ENCODE measurements at regions not wholly inside any gene's neighbourhood (a gene's known extent, or its start where the extent isn't known, plus 50 kb on each side); places are given as distances from the start of the nearest gene placed in this dataset.

DNA sequence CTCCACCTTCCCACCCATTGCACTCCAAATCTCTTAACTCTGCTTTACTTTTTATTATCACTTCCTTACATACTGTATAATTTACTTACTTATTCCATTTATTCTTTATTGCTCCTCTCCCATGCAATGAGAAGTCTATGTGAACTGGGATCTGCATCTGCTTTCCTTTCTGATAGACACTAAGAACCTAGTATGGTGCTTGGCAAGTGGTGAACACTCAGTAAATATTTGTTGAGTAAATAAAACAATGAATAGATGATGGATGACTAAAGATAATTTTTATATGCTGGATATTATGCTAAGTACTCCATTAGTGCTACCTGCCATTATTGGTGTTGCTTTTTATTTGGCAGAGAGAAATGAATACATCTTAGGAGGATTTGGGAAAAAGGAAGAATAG is 151.0 kb downstream of the TPH2 start:
- no TSS peak for BruUV-seq (replicated peaks)
- POLR2A ChIA-PET, result no interaction called here
- intact Hi-C loops (cut with micrococcal nuclease), result no loop called here
- Histone ChIP-seq H3K9ac (ENCODE audit: low read length) (no peak overlapping the region), H4K20me1 (ENCODE audit: insufficient read depth) (no peaks in the 10 kb centered on the region), H3K4me3 (replicated peaks in 1 of 2; ENCODE audit: low read depth in 1 of 2, low read length in 2 of 2) (no peak overlapping the region), H3K36me3 (ENCODE audit: control insufficient read depth in 1 of 2, insufficient read depth in 2 of 2, low read length in 2 of 2) (no peaks in the 10 kb centered on the region), H2AFZ (ENCODE audit: low read depth, low read length, poor library complexity, severe bottlenecking) (no peak overlapping the region), H3K79me2 (ENCODE audit: insufficient read depth, low read length) (no peaks in the 10 kb centered on the region), H3K4me2 (ENCODE audit: low read length) (no peak overlapping the region), H3K9me2 (ENCODE audit: insufficient read depth) (no peaks in the 10 kb centered on the region), H3K27ac (ENCODE audit: low read depth, low read length) (no peak overlapping the region), H3K9me3 (ENCODE audit: control insufficient read depth in 1 of 2, insufficient read depth in 1 of 2, low read depth in 1 of 2, low read length in 2 of 2) (no peaks in the 10 kb centered on the region), H3K27me3 (ENCODE audit: insufficient read depth, low read length) (no peaks in the 10 kb centered on the region), H3K4me1 (ENCODE audit: control insufficient read depth in 1 of 2, insufficient read depth in 2 of 2, low read length in 2 of 2) (no peaks in the 10 kb centered on the region)
- DNase-seq (ENCODE audit: low read depth, low spot score) (no peak), ATAC-seq (no peak)
- TF ChIP-seq FOSL1 (IDR thresholded peaks at IDR 0.05; ENCODE audit: low read depth) (no peak), POLR2A (IDR thresholded peaks at IDR 0.05; ENCODE audit: borderline replicate concordance, extremely low read depth, insufficient read depth, insufficient read length) (no peak), TCF7L2 (IDR thresholded peaks at IDR 0.05; ENCODE audit: borderline replicate concordance, extremely low read depth, insufficient read depth, insufficient read length) (no peak), JUND (IDR thresholded peaks at IDR 0.05) (no peak), CEBPB (IDR thresholded peaks at IDR 0.05; ENCODE audit: low read depth) (no peak), RAD21 (IDR thresholded peaks at IDR 0.05; ENCODE audit: low read depth) (no peak), SRF (IDR thresholded peaks at IDR 0.05; ENCODE audit: low read depth) (no peak), SIN3A (IDR thresholded peaks at IDR 0.05; ENCODE audit: low read depth) (no peak), EZH2phosphoT487 (IDR thresholded peaks at IDR 0.05; ENCODE audit: borderline replicate concordance) (no peak)
- TF ChIP-seq, protein P1, sequence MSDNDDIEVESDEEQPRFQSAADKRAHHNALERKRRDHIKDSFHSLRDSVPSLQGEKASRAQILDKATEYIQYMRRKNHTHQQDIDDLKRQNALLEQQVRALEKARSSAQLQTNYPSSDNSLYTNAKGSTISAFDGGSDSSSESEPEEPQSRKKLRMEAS (IDR thresholded peaks at IDR 0.05), result no peak
- TF ChIP-seq, protein P2, sequence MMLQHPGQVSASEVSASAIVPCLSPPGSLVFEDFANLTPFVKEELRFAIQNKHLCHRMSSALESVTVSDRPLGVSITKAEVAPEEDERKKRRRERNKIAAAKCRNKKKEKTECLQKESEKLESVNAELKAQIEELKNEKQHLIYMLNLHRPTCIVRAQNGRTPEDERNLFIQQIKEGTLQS (IDR thresholded peaks at IDR 0.05), result no peak
- CTCF ChIA-PET, result no interaction called here
- RAD21 ChIA-PET (ENCODE audit: low non-redundant PET in 1 of 2, low total read pairs in 2 of 2, uncharacterized antibody in 2 of 2, unreplicated experiment in 2 of 2), result no interaction called here

DNA sequence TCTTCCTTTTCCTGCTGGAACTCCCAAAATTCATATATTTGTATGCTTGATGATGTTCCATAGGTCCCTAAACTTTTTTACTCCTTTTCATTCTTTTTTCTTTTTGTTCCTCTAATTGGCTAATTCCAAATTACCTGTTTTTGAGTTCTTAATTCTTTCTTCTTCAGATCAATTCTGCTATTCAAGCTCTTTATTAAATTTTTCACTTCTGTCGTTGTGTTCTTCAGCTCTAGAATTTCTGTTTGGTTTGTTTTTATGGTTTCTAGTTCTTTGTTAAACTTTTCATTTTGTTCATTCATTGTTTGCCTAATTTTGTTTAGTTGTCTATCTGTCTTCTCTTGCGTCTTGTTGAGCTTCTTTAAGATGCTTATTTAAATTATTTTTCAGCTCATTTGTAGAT is 154.8 kb downstream of the TPH2 start:
- ChIA-PET RAD21 (ENCODE audit: low non-redundant PET in 1 of 2, low total read pairs in 2 of 2, uncharacterized antibody in 2 of 2, unreplicated experiment in 2 of 2) (no interaction called here), POLR2A (no interaction called here), CTCF (no interaction called here)
- Histone ChIP-seq H4K20me1 (ENCODE audit: insufficient read depth) (no peaks in the 10 kb centered on the region), H3K27me3 (ENCODE audit: insufficient read depth, low read length) (no peaks in the 10 kb centered on the region), H3K79me2 (ENCODE audit: insufficient read depth, low read length) (no peaks in the 10 kb centered on the region), H3K9ac (ENCODE audit: low read length) (no peak overlapping the region), H3K4me1 (ENCODE audit: control insufficient read depth in 1 of 2, insufficient read depth in 2 of 2, low read length in 2 of 2) (no peaks in the 10 kb centered on the region), H3K4me3 (replicated peaks in 1 of 2; ENCODE audit: low read depth in 1 of 2, low read length in 2 of 2) (no peak overlapping the region), H3K9me2 (ENCODE audit: insufficient read depth) (no peaks in the 10 kb centered on the region), H3K9me3 (ENCODE audit: control insufficient read depth in 1 of 2, insufficient read depth in 1 of 2, low read depth in 1 of 2, low read length in 2 of 2) (no peaks in the 10 kb centered on the region), H3K27ac (ENCODE audit: low read depth, low read length) (no peak overlapping the region), H3K4me2 (ENCODE audit: low read length) (no peak overlapping the region), H3K36me3 (ENCODE audit: control insufficient read depth in 1 of 2, insufficient read depth in 2 of 2, low read length in 2 of 2) (no peaks in the 10 kb centered on the region), H2AFZ (ENCODE audit: low read depth, low read length, poor library complexity, severe bottlenecking) (no peak overlapping the region)
- ATAC-seq, result no peak
- no peak for DNase-seq (ENCODE audit: low read depth, low spot score)
- intact Hi-C loops (cut with micrococcal nuclease), result no loop called here
- TF ChIP-seq, protein P3, sequence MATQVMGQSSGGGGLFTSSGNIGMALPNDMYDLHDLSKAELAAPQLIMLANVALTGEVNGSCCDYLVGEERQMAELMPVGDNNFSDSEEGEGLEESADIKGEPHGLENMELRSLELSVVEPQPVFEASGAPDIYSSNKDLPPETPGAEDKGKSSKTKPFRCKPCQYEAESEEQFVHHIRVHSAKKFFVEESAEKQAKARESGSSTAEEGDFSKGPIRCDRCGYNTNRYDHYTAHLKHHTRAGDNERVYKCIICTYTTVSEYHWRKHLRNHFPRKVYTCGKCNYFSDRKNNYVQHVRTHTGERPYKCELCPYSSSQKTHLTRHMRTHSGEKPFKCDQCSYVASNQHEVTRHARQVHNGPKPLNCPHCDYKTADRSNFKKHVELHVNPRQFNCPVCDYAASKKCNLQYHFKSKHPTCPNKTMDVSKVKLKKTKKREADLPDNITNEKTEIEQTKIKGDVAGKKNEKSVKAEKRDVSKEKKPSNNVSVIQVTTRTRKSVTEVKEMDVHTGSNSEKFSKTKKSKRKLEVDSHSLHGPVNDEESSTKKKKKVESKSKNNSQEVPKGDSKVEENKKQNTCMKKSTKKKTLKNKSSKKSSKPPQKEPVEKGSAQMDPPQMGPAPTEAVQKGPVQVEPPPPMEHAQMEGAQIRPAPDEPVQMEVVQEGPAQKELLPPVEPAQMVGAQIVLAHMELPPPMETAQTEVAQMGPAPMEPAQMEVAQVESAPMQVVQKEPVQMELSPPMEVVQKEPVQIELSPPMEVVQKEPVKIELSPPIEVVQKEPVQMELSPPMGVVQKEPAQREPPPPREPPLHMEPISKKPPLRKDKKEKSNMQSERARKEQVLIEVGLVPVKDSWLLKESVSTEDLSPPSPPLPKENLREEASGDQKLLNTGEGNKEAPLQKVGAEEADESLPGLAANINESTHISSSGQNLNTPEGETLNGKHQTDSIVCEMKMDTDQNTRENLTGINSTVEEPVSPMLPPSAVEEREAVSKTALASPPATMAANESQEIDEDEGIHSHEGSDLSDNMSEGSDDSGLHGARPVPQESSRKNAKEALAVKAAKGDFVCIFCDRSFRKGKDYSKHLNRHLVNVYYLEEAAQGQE (IDR thresholded peaks at IDR 0.05; ENCODE audit: low read depth), result no peak
- TF ChIP-seq SP1 (IDR thresholded peaks at IDR 0.05; ENCODE audit: low read depth) (no peak), CBX3 (IDR thresholded peaks at IDR 0.05; ENCODE audit: low read depth) (no peak), CEBPB (IDR thresholded peaks at IDR 0.05; ENCODE audit: low read depth) (no peak), RAD21 (IDR thresholded peaks at IDR 0.05; ENCODE audit: low read depth) (no peak), EZH2 (IDR thresholded peaks at IDR 0.05) (no peak), YY1 (IDR thresholded peaks at IDR 0.05; ENCODE audit: extremely low read depth, insufficient replicate concordance, low read depth, low read length) (no peak), JUND (IDR thresholded peaks at IDR 0.05) (no peak), POLR2A (IDR thresholded peaks at IDR 0.05; ENCODE audit: borderline replicate concordance, extremely low read depth, insufficient read depth, insufficient read length) (no peak), POLR2AphosphoS5 (IDR thresholded peaks at IDR 0.05; ENCODE audit: low read depth, low read length) (no peak)
- TF ChIP-seq, protein P1 (IDR thresholded peaks at IDR 0.05), result no peak
- TF ChIP-seq, protein P2 (IDR thresholded peaks at IDR 0.05), result no peak
- BruUV-seq (replicated peaks), result no TSS peak

Measured in HCT116 (cell line).